ENCODE measurements at regions not wholly inside any gene's neighbourhood (a gene's known extent, or its start where the extent isn't known, plus 50 kb on each side); places are given as distances from the start of the nearest gene placed in this dataset.

DNA sequence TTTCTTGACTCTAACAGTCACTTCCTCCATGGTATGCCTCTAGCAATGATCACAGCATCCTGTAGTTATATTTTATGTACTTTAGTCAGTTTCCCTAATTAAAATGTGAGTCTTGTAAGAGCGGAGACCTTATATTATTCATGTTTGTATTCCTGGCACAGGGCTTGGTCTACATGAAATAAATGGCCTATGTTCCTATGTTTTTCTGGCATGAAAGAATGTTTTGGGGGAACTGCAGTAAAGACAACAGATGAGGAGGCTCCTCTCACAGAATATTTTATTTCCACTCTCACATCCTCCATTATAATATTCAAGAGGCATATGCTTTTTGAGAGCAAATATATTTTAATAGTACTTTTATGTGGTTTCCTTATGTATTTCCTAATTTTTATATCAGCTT, 429.8 kb upstream of the PDE3A start:
- TF ChIP-seq CTCF (IDR thresholded peaks at IDR 0.05), result no peak
- no peak for TF ChIP-seq POLR2A (IDR thresholded peaks at IDR 0.05)

All from heart left ventricle (tissue), 13 donors.